ENCODE measurements at regions not wholly inside any gene's neighbourhood (a gene's known extent, or its start where the extent isn't known, plus 50 kb on each side); places are given as distances from the start of the nearest gene placed in this dataset.

DNA sequence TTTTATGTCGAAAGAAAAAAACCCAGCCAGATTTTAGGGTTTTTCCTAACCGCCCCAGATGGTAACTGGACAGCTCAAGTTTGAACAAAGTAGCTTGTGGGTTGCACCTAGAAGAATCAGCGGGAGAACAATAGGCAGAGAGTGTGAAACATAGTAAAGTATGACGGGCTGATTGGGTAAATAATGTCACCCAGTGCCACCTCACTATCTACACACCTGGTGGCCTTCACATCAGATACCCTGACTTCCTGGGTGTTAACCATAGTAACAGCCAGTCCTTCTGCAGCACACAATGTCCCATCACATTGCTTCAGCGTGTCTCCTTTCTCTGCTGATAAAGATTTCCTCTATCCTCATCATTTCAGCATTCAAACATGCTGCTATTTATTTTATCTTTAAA, 159.1 kb upstream of the HS3ST1 start:
- H3K9me3 ChIP-seq (ENCODE audit: low read depth, low read length, poor library complexity, severe bottlenecking), result peaks cover 44% of the 10 kb centered on the region
- TF ChIP-seq EZH2 (IDR thresholded peaks at IDR 0.05; ENCODE audit: borderline replicate concordance, low read depth, low read length, poor library complexity, severe bottlenecking), result no peak
- DNase-seq (ENCODE audit: low spot score), result no peak
- H3K4me3 ChIP-seq (ENCODE audit: low read depth, low read length, poor library complexity, severe bottlenecking), result no peak overlapping the region
- H3K27ac ChIP-seq (ENCODE audit: low read depth, low read length, poor library complexity, severe bottlenecking), result no peak overlapping the region
- H3K27me3 ChIP-seq (replicated peaks; ENCODE audit: insufficient read depth, low read depth, low read length, poor library complexity), result no peaks in the 10 kb centered on the region
- POLR2A ChIA-PET (ENCODE audit: low non-redundant PET), result no interaction called here
- intact Hi-C loops (cut with micrococcal nuclease; ENCODE audit: unreplicated experiment), result no loop called here
- no peaks in the 10 kb centered on the region for H3K36me3 ChIP-seq (ENCODE audit: insufficient read depth, low read length, poor library complexity, severe bottlenecking)
- no peaks in the 10 kb centered on the region for H3K4me1 ChIP-seq (ENCODE audit: insufficient read depth, low read length, poor library complexity, severe bottlenecking)
- no TSS peak for BruUV-seq (replicated peaks)
- CTCF ChIA-PET, result no interaction called here

DNA sequence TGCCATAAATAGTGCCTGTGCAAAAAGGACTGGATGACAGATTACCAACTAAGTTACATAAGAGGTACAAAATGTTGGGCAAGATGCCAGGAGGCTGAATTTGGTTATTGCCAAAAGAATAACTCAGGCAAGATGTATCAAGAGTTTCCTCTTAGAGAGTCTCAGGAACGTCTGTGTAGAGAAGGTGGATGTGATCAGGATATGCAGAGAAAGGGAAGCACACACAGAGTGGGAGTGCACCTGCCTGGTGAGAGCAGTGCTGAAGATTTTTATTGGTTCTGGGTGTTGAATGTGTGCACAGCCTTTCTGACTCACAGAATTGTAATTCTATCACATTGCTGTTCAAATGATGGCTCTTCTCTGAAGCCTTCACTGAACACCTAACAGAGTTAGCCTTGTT, 156.8 kb upstream of the HS3ST1 start:
- intact Hi-C loops (cut with micrococcal nuclease; ENCODE audit: unreplicated experiment), result no loop called here
- Histone ChIP-seq H3K27me3 (replicated peaks; ENCODE audit: insufficient read depth, low read depth, low read length, poor library complexity) (no peaks in the 10 kb centered on the region), H3K4me3 (ENCODE audit: low read depth, low read length, poor library complexity, severe bottlenecking) (no peak overlapping the region), H3K36me3 (ENCODE audit: insufficient read depth, low read length, poor library complexity, severe bottlenecking) (no peaks in the 10 kb centered on the region), H3K4me1 (ENCODE audit: insufficient read depth, low read length, poor library complexity, severe bottlenecking) (no peaks in the 10 kb centered on the region), H3K9me3 (ENCODE audit: low read depth, low read length, poor library complexity, severe bottlenecking) (peaks cover 35% of the 10 kb centered on the region), H3K27ac (ENCODE audit: low read depth, low read length, poor library complexity, severe bottlenecking) (no peak overlapping the region)
- BruUV-seq (replicated peaks), result no TSS peak
- no peak for TF ChIP-seq EZH2 (IDR thresholded peaks at IDR 0.05; ENCODE audit: borderline replicate concordance, low read depth, low read length, poor library complexity, severe bottlenecking)
- TF ChIP-seq, protein P1, sequence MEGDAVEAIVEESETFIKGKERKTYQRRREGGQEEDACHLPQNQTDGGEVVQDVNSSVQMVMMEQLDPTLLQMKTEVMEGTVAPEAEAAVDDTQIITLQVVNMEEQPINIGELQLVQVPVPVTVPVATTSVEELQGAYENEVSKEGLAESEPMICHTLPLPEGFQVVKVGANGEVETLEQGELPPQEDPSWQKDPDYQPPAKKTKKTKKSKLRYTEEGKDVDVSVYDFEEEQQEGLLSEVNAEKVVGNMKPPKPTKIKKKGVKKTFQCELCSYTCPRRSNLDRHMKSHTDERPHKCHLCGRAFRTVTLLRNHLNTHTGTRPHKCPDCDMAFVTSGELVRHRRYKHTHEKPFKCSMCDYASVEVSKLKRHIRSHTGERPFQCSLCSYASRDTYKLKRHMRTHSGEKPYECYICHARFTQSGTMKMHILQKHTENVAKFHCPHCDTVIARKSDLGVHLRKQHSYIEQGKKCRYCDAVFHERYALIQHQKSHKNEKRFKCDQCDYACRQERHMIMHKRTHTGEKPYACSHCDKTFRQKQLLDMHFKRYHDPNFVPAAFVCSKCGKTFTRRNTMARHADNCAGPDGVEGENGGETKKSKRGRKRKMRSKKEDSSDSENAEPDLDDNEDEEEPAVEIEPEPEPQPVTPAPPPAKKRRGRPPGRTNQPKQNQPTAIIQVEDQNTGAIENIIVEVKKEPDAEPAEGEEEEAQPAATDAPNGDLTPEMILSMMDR (conservative IDR thresholded peaks at IDR 0.05; ENCODE audit: low read depth, low read length), result no peak
- CTCF ChIA-PET, result no interaction called here
- POLR2A ChIA-PET (ENCODE audit: low non-redundant PET), result no interaction called here
- no peak for DNase-seq (ENCODE audit: low spot score)

DNA sequence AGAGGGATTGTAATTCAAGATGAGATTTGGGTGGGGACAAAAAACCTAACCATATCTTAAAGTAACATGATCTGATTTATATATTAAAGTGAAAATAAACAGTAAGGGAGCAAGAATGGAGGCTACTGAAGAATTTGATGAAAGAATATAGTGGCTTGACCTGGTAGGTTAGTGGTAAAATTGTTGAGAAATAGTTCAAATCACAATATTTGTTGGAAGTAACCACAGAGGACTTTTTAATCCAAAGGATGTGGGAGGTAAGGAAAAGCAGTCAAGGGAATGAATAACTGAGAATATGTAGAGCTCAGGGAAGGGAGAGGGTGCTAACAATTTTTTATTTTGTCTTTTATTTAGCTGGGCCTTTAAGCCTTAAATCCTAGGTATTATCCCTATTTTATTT, 139.8 kb upstream of the HS3ST1 start:
- DNase-seq (ENCODE audit: low spot score), result no peak
- Histone ChIP-seq H3K27ac (ENCODE audit: low read depth, low read length, poor library complexity, severe bottlenecking) (no peak overlapping the region), H3K27me3 (replicated peaks; ENCODE audit: insufficient read depth, low read depth, low read length, poor library complexity) (no peaks in the 10 kb centered on the region), H3K9me3 (ENCODE audit: low read depth, low read length, poor library complexity, severe bottlenecking) (peaks cover 24% of the 10 kb centered on the region), H3K4me3 (ENCODE audit: low read depth, low read length, poor library complexity, severe bottlenecking) (no peak overlapping the region), H3K4me1 (ENCODE audit: insufficient read depth, low read length, poor library complexity, severe bottlenecking) (no peaks in the 10 kb centered on the region), H3K36me3 (ENCODE audit: insufficient read depth, low read length, poor library complexity, severe bottlenecking) (no peaks in the 10 kb centered on the region)
- BruUV-seq (replicated peaks), result no TSS peak
- CTCF ChIA-PET, result no interaction called here
- intact Hi-C loops (cut with micrococcal nuclease; ENCODE audit: unreplicated experiment), result no loop called here
- POLR2A ChIA-PET (ENCODE audit: low non-redundant PET), result no interaction called here
- no peak for TF ChIP-seq EZH2 (IDR thresholded peaks at IDR 0.05; ENCODE audit: borderline replicate concordance, low read depth, low read length, poor library complexity, severe bottlenecking)
- TF ChIP-seq, protein P1 (conservative IDR thresholded peaks at IDR 0.05; ENCODE audit: low read depth, low read length), result no peak

DNA sequence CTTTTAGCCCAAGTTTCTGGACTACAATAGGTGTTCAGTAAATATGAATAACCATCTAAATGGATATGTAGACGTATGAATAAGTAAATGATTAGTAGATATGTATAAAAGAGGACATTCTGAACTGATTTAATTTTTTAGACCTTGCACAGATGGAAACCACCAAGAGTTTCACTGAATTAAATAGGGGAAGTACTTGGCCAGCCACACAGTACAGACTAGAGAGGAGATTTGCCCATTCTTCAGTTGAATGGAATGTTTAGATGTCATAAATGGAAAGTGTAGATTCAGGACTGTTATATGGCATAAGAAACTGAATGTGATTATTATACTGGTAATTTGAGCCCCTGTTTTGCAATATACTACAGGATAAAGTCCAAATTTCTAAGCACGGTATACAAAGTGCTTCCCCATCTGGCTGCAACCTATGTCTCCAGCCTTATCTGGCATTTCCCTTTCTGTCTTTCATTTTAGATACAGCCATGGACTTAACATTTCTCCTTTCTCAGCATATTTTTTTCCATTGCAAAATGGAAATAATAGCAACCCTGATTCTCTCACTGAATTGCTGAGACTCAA, 137.8 kb upstream of the HS3ST1 start:
- ChIA-PET POLR2A (ENCODE audit: low non-redundant PET) (no interaction called here), CTCF (no interaction called here)
- BruUV-seq (replicated peaks), result no TSS peak
- intact Hi-C loops (cut with micrococcal nuclease; ENCODE audit: unreplicated experiment), result no loop called here
- H3K4me1 ChIP-seq (ENCODE audit: insufficient read depth, low read length, poor library complexity, severe bottlenecking), result no peaks in the 10 kb centered on the region
- no peaks in the 10 kb centered on the region for H3K27me3 ChIP-seq (replicated peaks; ENCODE audit: insufficient read depth, low read depth, low read length, poor library complexity)
- no peak overlapping the region for H3K4me3 ChIP-seq (ENCODE audit: low read depth, low read length, poor library complexity, severe bottlenecking)
- DNase-seq (ENCODE audit: low spot score), result no peak
- TF ChIP-seq, protein P1 (conservative IDR thresholded peaks at IDR 0.05; ENCODE audit: low read depth, low read length), result no peak
- no peak for TF ChIP-seq EZH2 (IDR thresholded peaks at IDR 0.05; ENCODE audit: borderline replicate concordance, low read depth, low read length, poor library complexity, severe bottlenecking)
- peaks cover 19% of the 10 kb centered on the region for H3K9me3 ChIP-seq (ENCODE audit: low read depth, low read length, poor library complexity, severe bottlenecking)
- no peak overlapping the region for H3K27ac ChIP-seq (ENCODE audit: low read depth, low read length, poor library complexity, severe bottlenecking)
- H3K36me3 ChIP-seq (ENCODE audit: insufficient read depth, low read length, poor library complexity, severe bottlenecking), result no peaks in the 10 kb centered on the region

Data from A673 (cell line).